ENCODE measurements at regions not wholly inside any gene's neighbourhood (a gene's known extent, or its start where the extent isn't known, plus 50 kb on each side); places are given as distances from the start of the nearest gene placed in this dataset.

GRCh38 chr1:14440166-14440565 lies 158.3 kb upstream of the KAZN start:
- ATAC-seq: no peak
- H3K4me3 Mint-ChIP-seq: no peak overlapping the region
- H3K4me1 Mint-ChIP-seq: no peaks in the 10 kb centered on the region
- H3K27me3 Mint-ChIP-seq: peaks cover 0 to 11% (median 0%) of the 10 kb centered on the region in 5 donors
- no peaks in the 10 kb centered on the region for H3K36me3 Mint-ChIP-seq
- POLR2A ChIA-PET: no interaction called here
- no peak overlapping the region for H3K27ac Mint-ChIP-seq
- no peaks in the 10 kb centered on the region for H3K9me3 Mint-ChIP-seq
- DNase-seq: no peak

- Mint-ChIP-seq H3K4me3 (no peak overlapping the region), H3K9me3 (no peaks in the 10 kb centered on the region), H3K27ac (no peak overlapping the region), H3K36me3 (no peaks in the 10 kb centered on the region), H3K27me3 (peaks cover 0 to 12% (median 3%) of the 10 kb centered on the region in 5 donors), H3K4me1 (no peaks in the 10 kb centered on the region)
- DNase-seq (no peak), ATAC-seq (no peak)
- POLR2A ChIA-PET: interaction anchor here (0.7 kb wide), 1 partner anchor 106 kb away, joined by 3 read pairs; no protein-coding TSS in a partner anchor
These were observed 157.8 kb upstream of the KAZN start for GRCh38 chr1:14440731-14441130.

GRCh38 chr1:14441302-14441741 lies 157.2 kb upstream of the KAZN start:
- no peak for DNase-seq
- ATAC-seq: no peak
- H3K27ac Mint-ChIP-seq: no peak overlapping the region
- POLR2A ChIA-PET: interaction anchor here (0.7 kb wide), 1 partner anchor 105 kb away, joined by 3 read pairs; no protein-coding TSS in a partner anchor
- no peaks in the 10 kb centered on the region for H3K4me1 Mint-ChIP-seq
- no peaks in the 10 kb centered on the region for H3K36me3 Mint-ChIP-seq
- H3K4me3 Mint-ChIP-seq: no peak overlapping the region
- peaks cover 0 to 12% (median 3%) of the 10 kb centered on the region in 5 donors for H3K27me3 Mint-ChIP-seq
- no peaks in the 10 kb centered on the region for H3K9me3 Mint-ChIP-seq

- no peaks in the 10 kb centered on the region for H3K36me3 Mint-ChIP-seq
- no peak for DNase-seq
- no peak for ATAC-seq
These were observed 155.8 kb upstream of the KAZN start for GRCh38 chr1:14442669-14443068.

GRCh38 chr1:14443164-14443787 lies 155.2 kb upstream of the KAZN start:
- H3K27ac Mint-ChIP-seq: no peak overlapping the region
- POLR2A ChIA-PET: no interaction called here
- no peaks in the 10 kb centered on the region for H3K36me3 Mint-ChIP-seq
- ATAC-seq: no peak
- H3K4me1 Mint-ChIP-seq: no peaks in the 10 kb centered on the region
- H3K9me3 Mint-ChIP-seq: peaks cover 0 to 2% (median 0%) of the 10 kb centered on the region in 9 donors
- H3K27me3 Mint-ChIP-seq: peaks cover 0 to 19% (median 3%) of the 10 kb centered on the region in 5 donors
- no peak overlapping the region for H3K4me3 Mint-ChIP-seq
- no peak for DNase-seq

More at GRCh38 chr1:14442669-14443068, 155.8 kb upstream of the KAZN start:
- H3K9me3 Mint-ChIP-seq: peaks cover 0 to 2% (median 0%) of the 10 kb centered on the region in 9 donors
- H3K4me1 Mint-ChIP-seq: no peaks in the 10 kb centered on the region
- no peak overlapping the region for H3K4me3 Mint-ChIP-seq
- peaks cover 0 to 16% (median 3%) of the 10 kb centered on the region in 5 donors for H3K27me3 Mint-ChIP-seq
- POLR2A ChIA-PET: no interaction called here
- H3K27ac Mint-ChIP-seq: no peak overlapping the region

- H3K9me3 Mint-ChIP-seq: peaks cover 0 to 2% (median 0%) of the 10 kb centered on the region in 9 donors
- ATAC-seq: no peak
- peak overlapping the region in 2 of 10 donors; percentile 22 to 57 for H3K27ac Mint-ChIP-seq
- peaks cover 0 to 2% (median 0%) of the 10 kb centered on the region in 4 donors for H3K4me1 Mint-ChIP-seq
- H3K27me3 Mint-ChIP-seq: peaks cover 0 to 18% (median 2%) of the 10 kb centered on the region in 5 donors
- H3K4me3 Mint-ChIP-seq: no peak overlapping the region
- POLR2A ChIA-PET: no interaction called here
- no peak for DNase-seq
- H3K36me3 Mint-ChIP-seq: no peaks in the 10 kb centered on the region
These were observed 147.3 kb upstream of the KAZN start for GRCh38 chr1:14451217-14451616.

- Mint-ChIP-seq H3K27ac (peak overlapping the region in 1 of 10 donors; percentile 26), H3K36me3 (no peaks in the 10 kb centered on the region), H3K27me3 (peaks cover 0 to 14% (median 1%) of the 10 kb centered on the region in 5 donors), H3K9me3 (peaks cover 0 to under 1% (median 0%) of the 10 kb centered on the region in 9 donors), H3K4me1 (peaks cover 0 to 2% (median 0%) of the 10 kb centered on the region in 4 donors), H3K4me3 (no peak overlapping the region)
- DNase-seq (no peak), ATAC-seq (no peak)
- POLR2A ChIA-PET: no interaction called here
These were observed 145.9 kb upstream of the KAZN start for GRCh38 chr1:14452551-14452950.

GRCh38 chr1:14460173-14460572 lies 138.3 kb upstream of the KAZN start:
- DNase-seq: no peak
- Mint-ChIP-seq H3K27me3 (peaks cover 2 to 27% (median 16%) of the 10 kb centered on the region in 5 donors), H3K36me3 (no peaks in the 10 kb centered on the region), H3K9me3 (peaks cover 0 to 2% (median 0%) of the 10 kb centered on the region in 9 donors), H3K4me1 (no peaks in the 10 kb centered on the region), H3K4me3 (no peak overlapping the region), H3K27ac (no peak overlapping the region)
- POLR2A ChIA-PET: no interaction called here
- no peak for ATAC-seq

- no peak for DNase-seq
- Mint-ChIP-seq H3K4me3 (no peak overlapping the region), H3K9me3 (peaks cover 0 to 2% (median 0%) of the 10 kb centered on the region in 9 donors), H3K27me3 (peaks cover 2 to 27% (median 16%) of the 10 kb centered on the region in 5 donors), H3K4me1 (no peaks in the 10 kb centered on the region), H3K36me3 (no peaks in the 10 kb centered on the region), H3K27ac (peak overlapping the region in 1 of 10 donors; percentile 20)
- POLR2A ChIA-PET: no interaction called here
- no peak for ATAC-seq
These were observed 135.6 kb upstream of the KAZN start for GRCh38 chr1:14462851-14463250.

GRCh38 chr1:14466006-14466405 lies 132.5 kb upstream of the KAZN start:
- peaks cover 0 to 2% (median 0%) of the 10 kb centered on the region in 9 donors for H3K9me3 Mint-ChIP-seq
- DNase-seq (no peak), ATAC-seq (no peak)
- H3K36me3 Mint-ChIP-seq: no peaks in the 10 kb centered on the region
- POLR2A ChIA-PET: no interaction called here
- H3K4me1 Mint-ChIP-seq: no peaks in the 10 kb centered on the region
- H3K27ac Mint-ChIP-seq: no peak overlapping the region
- H3K27me3 Mint-ChIP-seq: peaks cover 2 to 17% (median 11%) of the 10 kb centered on the region in 5 donors
- no peak overlapping the region for H3K4me3 Mint-ChIP-seq

GRCh38 chr1:14467112-14467511 lies 131.4 kb upstream of the KAZN start:
- DNase-seq (no peak), ATAC-seq (no peak)
- no peak overlapping the region for H3K27ac Mint-ChIP-seq
- H3K4me1 Mint-ChIP-seq: no peaks in the 10 kb centered on the region
- peaks cover 0 to 3% (median 0%) of the 10 kb centered on the region in 9 donors for H3K9me3 Mint-ChIP-seq
- POLR2A ChIA-PET: no interaction called here
- H3K27me3 Mint-ChIP-seq: peaks cover 3 to 17% (median 10%) of the 10 kb centered on the region in 5 donors
- no peak overlapping the region for H3K4me3 Mint-ChIP-seq
- H3K36me3 Mint-ChIP-seq: no peaks in the 10 kb centered on the region

GRCh38 chr1:14468751-14469150 lies 129.7 kb upstream of the KAZN start:
- H3K9me3 Mint-ChIP-seq: peaks cover 0 to 6% (median 0%) of the 10 kb centered on the region in 9 donors
- no peak overlapping the region for H3K4me3 Mint-ChIP-seq
- no peak for DNase-seq
- peaks cover 1 to 7% (median 4%) of the 10 kb centered on the region in 5 donors for H3K27me3 Mint-ChIP-seq
- no peaks in the 10 kb centered on the region for H3K4me1 Mint-ChIP-seq
- ATAC-seq: no peak
- POLR2A ChIA-PET: no interaction called here
- no peaks in the 10 kb centered on the region for H3K36me3 Mint-ChIP-seq
- H3K27ac Mint-ChIP-seq: no peak overlapping the region

- no peak for ATAC-seq
These were observed 127.7 kb upstream of the KAZN start for GRCh38 chr1:14470802-14471201.

More at GRCh38 chr1:14470802-14471201, 127.7 kb upstream of the KAZN start:
- Mint-ChIP-seq H3K4me1 (no peaks in the 10 kb centered on the region), H3K27ac (no peak overlapping the region), H3K36me3 (no peaks in the 10 kb centered on the region), H3K27me3 (peaks cover 0 to 7% (median 1%) of the 10 kb centered on the region in 5 donors), H3K4me3 (no peak overlapping the region), H3K9me3 (peaks cover 0 to 12% (median 0%) of the 10 kb centered on the region in 9 donors)
- no peak for DNase-seq
- POLR2A ChIA-PET: no interaction called here

Data from naive thymus-derived CD8-positive, alpha-beta T cell (primary cell).